ENCODE measurements at regions not wholly inside any gene's neighbourhood (a gene's known extent, or its start where the extent isn't known, plus 50 kb on each side); places are given as distances from the start of the nearest gene placed in this dataset.
"Not testable (repeated sequence)": the region's sequence is repeated elsewhere in the genome, so short reads cannot be mapped to it uniquely, and the experiment has no call there.

DNA sequence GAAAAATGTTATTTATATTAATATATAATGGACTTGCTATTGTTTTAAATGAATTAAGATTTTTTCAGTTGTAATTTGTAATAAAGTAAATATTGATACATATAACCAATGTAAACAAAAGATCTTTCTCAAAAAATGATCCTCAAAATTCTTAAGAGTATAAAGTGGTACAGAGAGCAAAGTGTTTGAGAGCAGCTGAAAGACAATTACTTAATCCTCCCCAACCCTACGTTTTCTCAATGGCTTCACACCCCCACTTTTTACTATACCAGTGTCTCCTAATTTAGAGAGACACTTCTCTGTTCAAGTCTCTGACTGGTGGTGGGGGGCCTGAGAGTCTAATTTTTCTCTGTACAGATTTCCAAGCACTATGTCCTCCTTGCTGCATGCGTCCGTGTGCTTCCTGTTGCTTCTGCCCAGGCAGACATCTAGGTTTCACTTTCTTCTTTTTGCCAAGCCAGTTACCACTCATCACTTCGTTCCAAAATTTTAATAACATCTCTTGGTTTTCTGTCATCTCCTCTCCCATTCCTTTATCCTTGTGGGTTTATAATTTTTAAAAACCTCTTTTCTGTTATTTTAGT, 276.3 kb upstream of the DNAJC19 start:
- DNase-seq (ENCODE audit: low read depth), result no peak

DNA sequence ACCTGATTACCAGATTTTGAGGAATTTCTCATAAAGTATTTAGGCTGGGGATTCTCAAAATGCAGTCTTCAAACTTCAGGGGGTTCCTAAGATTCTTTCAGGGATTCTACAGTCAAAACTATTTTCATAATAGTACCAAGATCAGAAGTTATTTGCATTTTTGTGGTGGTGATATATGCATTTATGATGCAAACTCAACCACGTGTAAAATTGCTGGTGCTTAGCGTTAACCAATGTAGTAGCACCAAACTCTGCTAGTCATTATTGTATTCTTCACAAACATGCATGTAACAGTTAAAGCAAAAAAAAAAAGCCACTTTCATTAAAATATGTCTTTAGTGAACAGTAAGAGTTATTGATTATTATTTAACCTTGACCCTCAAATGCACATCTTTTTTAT, 274.9 kb upstream of the DNAJC19 start:
- no peak for DNase-seq (ENCODE audit: low read depth)

DNA sequence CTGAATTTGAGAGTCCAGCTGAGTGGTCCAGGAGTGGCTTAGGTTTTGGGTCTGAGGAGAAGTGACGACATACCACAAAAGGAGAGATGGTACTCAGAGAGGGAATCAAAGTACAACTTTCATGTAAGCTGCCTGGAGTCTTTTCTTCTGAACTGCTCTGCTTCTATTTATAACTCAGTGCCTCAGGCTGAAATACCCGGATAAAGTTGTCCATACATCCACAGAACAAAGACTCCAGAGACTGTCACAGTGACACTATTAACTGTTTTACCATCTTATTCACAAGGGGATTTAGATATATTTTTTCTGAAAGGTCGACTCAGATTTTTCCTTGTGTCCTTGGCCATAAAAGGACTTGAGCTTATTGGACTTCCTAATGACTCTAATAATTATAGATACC, 264.3 kb upstream of the DNAJC19 start:
- DNase-seq (ENCODE audit: low read depth), result no peak

DNA sequence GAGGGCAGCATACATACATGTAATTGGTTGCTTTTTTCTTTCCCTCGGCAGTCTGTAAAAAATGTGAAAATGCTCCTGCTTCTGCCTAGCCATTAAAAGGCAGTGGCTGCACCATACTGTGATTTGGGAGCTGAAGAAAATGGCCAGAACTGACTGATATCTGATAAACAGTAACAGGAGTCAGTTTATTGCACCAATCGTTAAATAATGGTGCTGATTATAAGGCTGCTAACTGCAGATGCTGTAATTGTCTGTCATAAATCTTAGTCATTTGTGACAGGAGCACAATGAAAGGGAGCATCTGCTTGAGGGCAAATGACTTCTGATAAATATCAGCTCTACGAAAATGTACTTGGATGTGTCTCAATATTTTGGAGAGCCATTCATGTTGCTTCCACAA, 263.1 kb upstream of the DNAJC19 start:
- no peak for DNase-seq (ENCODE audit: low read depth)

DNA sequence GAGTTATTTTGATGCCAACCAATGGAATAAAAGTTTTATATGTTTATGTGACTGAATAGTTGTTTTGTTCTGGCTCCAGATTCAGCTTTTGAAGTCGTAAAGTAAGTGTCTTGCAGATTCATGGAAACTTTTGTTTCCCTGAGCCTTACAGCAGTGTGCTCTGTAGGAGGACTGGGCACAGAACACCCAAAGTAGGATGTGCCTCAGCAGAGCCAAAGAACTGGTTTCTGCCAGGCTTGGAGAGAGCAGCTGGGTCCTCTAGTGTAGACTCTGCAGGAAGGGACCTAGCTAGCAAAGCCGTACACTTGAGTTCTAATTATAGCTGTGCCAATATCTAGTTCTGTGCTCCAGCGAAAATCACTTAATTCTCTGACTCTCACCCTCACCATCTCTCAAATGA, 261.2 kb upstream of the DNAJC19 start:
- no peak for DNase-seq (ENCODE audit: low read depth)

DNA sequence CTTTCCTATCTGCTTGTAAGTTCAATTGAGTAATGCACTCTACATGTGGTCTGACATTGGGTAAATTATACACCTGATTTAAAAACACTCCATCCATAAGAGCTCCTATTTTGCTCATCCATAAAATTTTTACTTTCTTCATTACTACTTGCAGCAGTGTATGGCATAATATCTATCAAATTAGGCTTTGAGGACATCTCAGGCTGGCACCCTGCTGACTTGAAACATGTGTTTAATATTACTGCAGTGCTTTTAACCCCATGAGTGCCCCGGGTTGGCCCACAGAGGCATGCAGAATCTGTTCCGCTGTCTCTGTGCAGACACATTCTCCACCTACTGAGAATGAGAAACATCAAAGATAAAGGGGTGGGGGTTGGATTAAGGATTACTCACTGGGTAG, 249.9 kb upstream of the DNAJC19 start:
- no peak for DNase-seq (ENCODE audit: low read depth)

DNA sequence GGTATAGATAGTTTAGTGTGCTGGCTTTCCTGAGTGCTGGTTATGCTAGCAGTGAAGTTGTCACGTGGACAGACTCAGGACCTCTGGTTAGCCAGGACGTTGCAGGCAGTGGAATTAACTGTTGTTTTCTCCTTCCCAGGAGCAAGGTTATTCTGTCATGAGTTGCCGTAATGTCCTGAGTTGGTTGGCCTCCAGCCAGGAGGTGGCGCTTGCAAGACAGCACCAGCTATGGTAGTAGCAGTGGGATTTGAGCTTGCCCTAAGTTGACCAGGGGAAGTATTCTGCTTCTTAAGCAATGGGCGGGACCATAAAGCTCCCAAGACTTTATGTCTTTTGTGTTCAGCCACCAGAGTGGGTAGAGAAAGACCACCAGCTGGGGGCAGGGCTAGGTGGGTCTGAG, 240.7 kb upstream of the DNAJC19 start:
- DNase-seq (ENCODE audit: low read depth), result no peak

DNA sequence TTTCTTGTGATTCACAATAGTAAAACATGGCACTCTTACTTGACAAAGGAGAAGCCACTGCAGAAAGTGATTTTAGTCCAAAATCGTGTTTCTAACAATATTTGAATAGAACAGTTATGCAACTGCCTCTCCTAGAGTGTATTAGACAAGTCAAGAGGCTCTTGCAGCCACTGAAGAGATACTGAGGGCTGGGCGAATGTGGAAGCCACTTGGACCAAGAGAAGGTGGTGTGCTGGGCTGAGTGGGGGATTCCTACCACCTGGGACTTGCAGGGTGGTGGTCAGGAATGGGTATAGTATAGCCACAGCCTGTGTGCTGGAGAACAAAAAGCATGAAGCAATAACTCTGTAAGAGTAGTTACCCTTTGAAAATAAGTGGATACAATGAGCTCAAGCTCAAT, 223.8 kb upstream of the DNAJC19 start:
- no peak for DNase-seq (ENCODE audit: low read depth)

DNA sequence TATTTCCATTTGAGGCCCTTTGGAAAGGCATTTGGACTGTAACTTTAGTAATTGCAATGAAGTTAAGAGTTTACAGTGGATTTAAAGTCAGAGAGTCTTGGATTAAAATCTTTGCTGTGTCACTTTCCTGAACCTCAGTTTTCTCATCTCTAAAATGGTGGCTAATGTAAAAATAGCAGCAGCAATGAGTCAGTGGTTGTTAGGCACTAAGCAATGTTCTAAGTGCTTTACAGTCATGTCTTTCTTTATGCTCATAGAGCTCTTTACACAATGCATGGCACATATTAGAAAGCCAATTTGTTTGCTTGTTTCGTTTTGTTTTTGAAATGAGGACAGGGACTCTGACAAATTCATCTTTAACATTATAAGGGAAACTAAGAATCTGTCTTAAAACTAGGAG, 222.7 kb upstream of the DNAJC19 start:
- DNase-seq (ENCODE audit: low read depth), result no peak

DNA sequence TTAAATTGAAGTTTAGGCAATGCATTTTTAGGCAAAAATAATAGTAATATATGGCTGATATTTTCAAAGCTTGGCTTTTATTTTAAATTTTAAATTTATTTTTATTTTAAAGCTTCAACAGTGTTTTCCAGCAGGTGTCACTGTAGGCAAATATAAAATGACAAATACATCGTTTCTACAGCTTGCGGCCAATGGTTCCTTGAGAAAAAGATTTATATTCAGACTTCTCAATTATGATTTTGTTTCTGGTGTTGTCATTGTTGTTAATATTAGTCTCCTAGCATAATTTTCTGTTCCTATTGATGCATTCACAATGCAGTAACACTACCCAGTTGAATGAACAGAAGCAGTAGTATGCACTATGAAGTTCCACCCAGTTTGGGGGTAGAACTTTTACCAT, 220.7 kb upstream of the DNAJC19 start:
- DNase-seq (ENCODE audit: low read depth), result no peak

DNA sequence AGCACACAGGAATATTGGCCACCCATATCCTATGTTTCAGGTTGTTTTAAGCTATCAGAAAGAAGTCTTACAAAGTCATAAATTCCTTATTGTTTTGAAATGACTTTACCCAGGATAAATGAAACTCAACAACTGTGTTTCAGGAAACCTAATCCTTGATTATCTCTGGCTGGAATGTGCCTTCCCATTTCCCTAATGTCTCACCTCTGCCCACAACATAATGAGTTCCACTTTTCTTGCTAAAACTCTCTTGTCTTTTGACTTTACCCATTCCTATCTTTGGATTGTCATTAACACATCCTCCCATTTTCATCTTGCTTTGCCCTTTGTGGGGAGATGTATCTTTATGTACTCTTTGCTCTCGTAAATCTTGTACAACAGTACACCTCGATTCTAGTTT, 200.0 kb upstream of the DNAJC19 start:
- no peak for DNase-seq (ENCODE audit: low read depth)

DNA sequence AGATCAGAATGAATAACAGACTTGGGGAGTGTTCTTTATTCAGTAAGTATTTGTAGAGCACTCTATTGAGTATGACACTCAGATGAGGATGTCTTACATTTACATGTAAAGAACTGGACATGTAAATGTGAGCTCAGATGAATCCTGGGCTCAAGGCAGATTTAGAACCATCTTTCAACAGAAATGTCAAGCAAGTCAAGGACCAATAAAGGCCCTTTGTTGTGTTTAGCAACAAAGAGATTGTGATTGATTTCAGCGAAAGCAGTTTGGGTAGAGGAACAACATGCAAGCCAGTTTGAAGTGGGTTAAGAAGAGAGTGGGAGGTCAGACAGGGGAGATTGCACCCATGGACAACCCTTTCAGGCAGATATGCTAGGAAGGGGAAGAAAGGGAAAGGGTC, 194.2 kb upstream of the DNAJC19 start:
- DNase-seq (ENCODE audit: low read depth), result no peak

DNA sequence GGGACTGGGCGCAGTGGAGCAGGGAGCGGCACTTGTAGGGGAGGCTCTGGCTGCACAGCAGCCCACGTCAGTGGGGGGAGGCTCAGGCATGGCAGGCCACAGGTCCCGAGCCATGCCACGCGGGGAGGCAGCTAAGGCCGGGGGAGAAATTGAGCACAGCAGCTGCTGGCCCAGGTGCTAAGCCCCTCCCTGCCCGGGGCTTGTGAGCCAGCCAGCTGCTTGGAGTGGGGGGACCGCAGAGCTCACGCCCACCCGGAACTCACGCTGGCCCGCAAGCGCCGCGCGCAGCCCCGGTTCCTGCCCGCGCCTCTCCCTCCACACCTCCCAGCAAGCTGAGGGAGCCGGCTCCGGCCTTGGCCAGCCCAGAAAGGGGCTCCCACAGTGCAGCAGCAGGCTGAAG, 193.5 kb upstream of the DNAJC19 start:
- DNase-seq (ENCODE audit: low read depth), result not testable (repeated sequence)

DNA sequence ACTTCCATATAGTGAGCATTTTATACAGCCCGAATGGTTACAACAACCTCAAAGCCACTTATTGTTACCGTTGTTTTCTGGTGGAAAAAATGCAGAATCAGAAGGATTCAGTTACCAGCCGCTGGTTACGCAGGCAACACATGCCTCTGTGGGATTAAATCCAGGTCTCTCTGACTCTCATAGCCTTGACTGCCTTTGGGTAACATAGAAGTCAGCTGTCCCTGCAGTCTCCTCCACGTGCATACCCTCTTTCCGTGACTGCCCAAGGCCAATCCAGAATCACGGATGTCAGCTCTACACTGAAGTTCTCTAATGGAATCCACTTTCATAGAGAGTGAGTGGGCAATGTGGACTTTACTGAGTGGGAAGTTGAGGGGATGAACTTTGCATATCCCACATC, 189.5 kb upstream of the DNAJC19 start:
- DNase-seq (ENCODE audit: low read depth), result no peak

DNA sequence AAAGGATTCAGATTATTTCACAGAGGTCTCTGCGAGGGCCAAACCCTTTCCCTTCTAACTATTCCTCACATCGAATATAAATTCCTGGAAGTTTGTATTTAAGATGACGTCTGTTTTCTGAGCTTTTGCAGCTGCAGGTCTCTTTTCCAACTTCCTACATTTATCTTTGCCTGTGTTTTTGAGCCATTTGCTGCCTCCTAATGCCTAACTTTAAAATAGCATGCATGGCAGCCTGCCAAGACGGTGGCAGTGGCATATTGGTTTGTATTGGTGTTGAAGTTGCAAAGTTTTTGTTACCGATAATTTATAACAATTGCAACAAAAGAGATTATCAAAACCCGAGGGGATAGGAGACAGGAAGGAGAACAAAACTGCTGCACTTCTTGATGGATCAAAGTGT, 187.1 kb upstream of the DNAJC19 start:
- peak; percentile 15 for DNase-seq (ENCODE audit: low read depth)

DNA sequence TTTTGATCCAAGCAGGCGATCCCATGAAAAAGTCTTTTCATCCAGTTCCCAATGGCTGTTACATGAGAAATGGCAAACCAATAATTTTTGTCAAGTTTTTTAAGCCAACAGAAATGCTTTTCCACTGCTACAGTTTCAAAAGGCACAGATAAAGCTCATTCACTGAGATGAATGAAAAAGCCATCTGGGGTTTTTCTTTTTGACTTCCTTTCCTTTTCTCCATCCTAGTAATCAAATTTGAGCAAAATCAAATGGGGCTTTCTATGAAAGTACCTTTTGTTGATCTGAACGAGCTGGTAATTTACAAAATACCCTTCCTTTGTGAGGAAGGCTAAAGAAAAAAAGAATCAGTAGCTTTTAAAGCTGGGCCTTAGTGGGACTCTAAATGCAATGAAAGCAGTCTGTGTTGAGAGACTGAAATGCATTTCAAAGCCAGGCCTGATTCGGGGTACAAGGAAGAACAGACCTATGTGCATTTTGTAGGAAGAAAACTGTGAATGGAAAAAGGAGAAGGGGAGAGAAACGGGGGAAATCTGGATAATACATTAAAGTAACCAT, 185.2 kb upstream of the DNAJC19 start:
- DNase-seq (ENCODE audit: low read depth), result no peak

DNA sequence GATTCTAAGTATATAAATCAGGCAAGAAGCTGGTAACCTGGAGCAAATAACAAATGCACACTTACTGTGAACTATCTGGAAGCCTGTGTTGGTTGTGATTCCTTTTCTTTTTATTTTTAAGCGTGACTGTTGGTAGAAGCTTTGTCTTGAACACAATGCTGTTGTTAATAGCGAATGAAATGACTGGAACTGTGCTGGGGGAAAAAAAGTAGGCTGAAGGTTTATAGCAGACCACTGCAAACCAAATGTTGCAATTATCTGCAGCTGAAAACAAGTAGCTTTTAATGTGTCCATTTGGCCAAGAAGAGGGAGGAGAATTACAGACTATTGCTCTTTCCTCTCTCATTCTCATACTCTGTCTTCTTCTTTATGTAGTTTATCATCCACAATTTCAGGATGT, 184.5 kb upstream of the DNAJC19 start:
- DNase-seq (ENCODE audit: low read depth), result no peak

DNA sequence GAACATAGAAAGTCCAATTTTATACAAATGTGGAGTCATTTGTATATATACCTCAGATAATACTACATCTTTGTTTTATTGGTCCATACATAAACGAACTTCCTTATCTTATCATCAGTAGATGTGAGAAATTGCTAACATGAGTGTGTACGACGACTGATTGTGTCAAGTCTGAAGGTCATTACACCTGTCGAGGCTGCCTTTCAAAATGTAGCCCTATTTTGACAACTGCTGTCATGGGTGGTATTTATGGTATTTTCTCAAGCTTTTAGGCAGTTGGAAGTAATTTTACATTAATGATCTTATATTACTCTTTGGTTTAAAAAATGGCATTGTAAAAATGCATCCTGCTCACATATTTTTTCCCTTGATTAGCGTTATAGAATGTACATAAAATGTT, 183.7 kb upstream of the DNAJC19 start:
- no peak for DNase-seq (ENCODE audit: low read depth)

DNA sequence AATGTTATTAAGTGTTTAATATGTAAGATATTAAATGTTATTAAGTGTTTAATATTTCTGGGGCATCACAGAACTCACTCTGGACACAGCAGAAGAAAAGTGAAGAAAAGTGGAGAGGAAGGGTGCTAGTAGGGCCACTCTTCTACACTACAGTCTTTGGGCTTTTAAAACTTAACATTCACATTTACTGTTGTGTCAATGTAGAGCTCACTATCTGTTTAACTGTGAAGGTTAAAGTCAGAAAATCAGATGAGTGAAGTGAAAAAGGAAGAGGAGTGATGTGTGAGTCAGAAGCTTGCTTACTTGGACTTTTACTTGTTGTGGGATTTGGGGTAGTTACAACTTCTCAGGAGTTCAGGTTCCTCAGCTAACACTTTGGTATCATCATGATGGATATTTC, 145.3 kb upstream of the DNAJC19 start:
- no peak for DNase-seq (ENCODE audit: low read depth)

DNA sequence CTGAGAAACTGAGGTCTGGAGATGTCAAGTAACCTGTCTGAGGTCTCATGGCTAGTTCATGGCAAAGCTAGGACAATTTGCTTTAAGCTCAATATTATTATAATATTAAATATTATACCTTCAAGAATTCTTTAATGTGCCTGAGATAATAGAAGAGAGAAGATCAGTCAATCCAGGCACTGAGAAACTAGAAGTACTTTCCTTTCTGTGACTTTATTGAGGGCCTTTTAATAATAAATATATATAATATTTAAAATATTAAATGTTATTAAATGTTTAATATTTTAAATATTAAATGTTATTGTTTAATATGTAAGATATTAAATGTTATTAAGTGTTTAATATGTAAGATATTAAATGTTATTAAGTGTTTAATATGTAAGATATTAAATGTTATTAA, 144.3 kb upstream of the DNAJC19 start:
- DNase-seq (ENCODE audit: low read depth), result no peak

DNA sequence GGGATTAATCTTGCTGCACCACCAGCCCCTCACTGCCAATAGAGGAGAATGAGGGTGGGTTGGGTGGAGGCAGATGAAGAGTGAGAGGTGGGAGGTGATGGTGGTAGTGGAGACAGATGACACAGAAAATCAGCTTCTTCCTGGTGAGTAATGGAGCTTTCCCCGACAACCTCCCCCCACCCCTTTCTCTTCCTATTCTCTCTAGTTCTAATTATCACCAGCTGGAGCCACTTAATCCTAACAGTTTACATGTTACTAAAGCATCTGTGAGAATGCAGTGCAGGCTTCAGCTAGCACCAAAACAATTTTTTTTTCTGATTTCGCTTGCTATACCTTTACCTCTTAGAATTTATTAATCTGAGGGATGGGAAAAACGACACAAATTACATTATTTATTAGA, 116.1 kb upstream of the DNAJC19 start:
- no peak for DNase-seq (ENCODE audit: low read depth)

DNA sequence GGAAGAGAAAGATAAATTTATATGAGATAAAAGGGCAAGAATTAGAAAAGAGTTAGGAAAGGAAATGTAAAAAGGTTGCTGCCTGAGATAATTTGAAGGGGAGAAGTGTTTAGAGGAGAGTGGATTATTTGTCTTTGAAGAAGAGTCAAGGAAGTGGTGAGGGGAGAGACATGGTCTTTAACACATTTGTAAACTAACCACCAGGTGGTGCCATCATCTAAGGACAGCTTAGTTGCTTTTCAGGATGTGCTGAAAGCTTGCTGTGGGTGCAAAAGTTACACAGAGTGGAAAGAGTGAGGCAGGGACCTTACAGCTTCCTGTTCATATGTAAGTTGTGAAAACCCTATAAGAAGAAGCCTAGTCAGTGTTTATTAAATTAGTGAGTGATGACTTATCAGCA, 114.1 kb upstream of the DNAJC19 start:
- no peak for DNase-seq (ENCODE audit: low read depth)

DNA sequence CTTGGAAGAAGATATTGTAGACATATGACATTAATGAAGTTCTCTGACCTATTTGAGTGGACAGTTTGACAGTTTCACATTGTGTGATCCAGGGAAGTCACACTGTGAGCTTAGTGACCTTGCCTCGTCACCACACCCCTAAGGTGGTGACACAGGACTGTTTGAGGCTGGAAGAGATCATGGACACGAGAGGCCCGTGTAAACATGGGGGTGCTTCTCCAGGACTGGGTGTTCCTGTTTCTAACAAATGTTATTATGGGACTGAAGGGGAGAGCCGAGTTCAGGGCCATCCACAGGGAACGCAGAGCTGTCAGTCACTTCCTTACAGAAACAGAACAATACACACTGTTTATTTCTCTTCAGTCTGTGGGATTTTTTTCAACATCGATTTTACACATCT, 96.5 kb upstream of the DNAJC19 start:
- DNase-seq (ENCODE audit: low read depth), result no peak

DNA sequence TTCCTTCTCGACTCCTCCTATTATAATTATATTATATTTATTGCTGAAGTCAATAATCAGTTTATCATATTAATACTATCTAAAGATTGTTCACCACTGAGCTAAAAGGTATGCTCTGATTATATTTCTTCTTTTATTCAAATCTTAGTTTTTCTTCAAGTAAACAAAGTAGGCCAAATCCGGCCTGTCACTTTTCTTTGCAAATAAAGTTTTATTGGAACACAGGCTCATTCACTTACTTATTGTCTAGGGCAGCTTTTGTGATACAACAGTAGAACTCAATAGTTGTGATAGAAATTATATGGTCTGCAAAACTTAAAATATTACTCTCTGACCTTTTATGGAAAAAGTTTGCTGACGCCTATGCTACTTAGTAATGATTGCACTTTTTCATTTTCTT, 92.4 kb upstream of the DNAJC19 start:
- DNase-seq (ENCODE audit: low read depth), result no peak

DNA sequence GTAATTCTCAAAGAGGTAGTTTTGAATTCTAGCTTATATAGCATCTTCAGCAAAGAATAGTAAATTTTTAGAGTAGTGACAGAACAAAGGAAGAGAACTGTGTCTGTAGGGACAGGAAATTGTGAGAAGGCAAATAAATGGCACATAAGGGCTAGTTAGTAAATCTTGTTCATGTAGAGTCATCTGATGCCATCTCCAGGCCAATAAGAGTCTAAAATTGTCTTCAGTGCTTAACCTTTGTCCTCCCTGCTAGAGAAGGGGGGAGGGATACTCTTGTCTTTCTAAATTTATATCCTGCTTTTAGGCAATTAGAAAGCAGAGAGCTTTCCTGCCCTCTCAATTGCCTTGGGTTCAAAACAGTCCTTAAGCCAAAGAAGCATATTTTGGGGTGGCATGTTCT, 87.0 kb upstream of the DNAJC19 start:
- DNase-seq (ENCODE audit: low read depth), result no peak

All from activated T-cell treated with anti-CD3 and anti-CD28 coated beads for 1 hour (primary cell).